Sigmoid colon (tissue), 6 donors: ENCODE measurements at regions not wholly inside any gene's neighbourhood (a gene's known extent, or its start where the extent isn't known, plus 50 kb on each side); places are given as distances from the start of the nearest gene placed in this dataset.

ENCODE experiments used
- DNase-seq: peaks from one replicate; pipeline ENCODE4 v3.0.0-alpha.2; 2019
- H3K27ac ChIP-seq, 4 donors: fragments of 200-600 bp; sonication (generic); one replicate each; pipeline ENCODE4 v1.5.1; 2016 to 2019; ENCODE audit warnings: mild to moderate bottlenecking in 1 of 4
- H3K27me3 ChIP-seq, 3 donors: fragments of 200-600 bp; sonication (generic); one replicate each; pipeline ENCODE4 v1.5.1; 2019; ENCODE audit warnings: mild to moderate bottlenecking in 1 of 3
- H3K36me3 ChIP-seq, 4 donors: fragments of 200-600 bp; sonication (generic); one replicate each; pipeline ENCODE4 v1.5.1; 2016 to 2019
- H3K4me1 ChIP-seq, 4 donors: fragments of 200-600 bp; sonication (generic); one replicate each; pipeline ENCODE4 v1.5.1; 2017 to 2019
- H3K4me3 ChIP-seq, 4 donors: fragments of 200-600 bp; sonication (generic); one replicate each; pipeline ENCODE4 v1.5.1; 2017 to 2019; ENCODE audit warnings: mild to moderate bottlenecking in 2 of 4, moderate library complexity in 1 of 4
- H3K9me3 ChIP-seq, 4 donors: fragments of 200-600 bp in 3 of 4; sonication (generic) in 3 of 4; one replicate each; pipeline versions ENCODE4 v1.5.1 to v1.6.1; 2013 to 2019
- EP300 ChIP-seq, 4 donors: sonication (generic); formaldehyde crosslinking; IDR thresholded peaks; one replicate each; pipeline ENCODE4 v1.6.1; 2017; ENCODE audit warnings: antibody characterized with exemption in 4 of 4
- POLR2A ChIP-seq, 2 donors: fragments of 450-650 bp; IDR thresholded peaks; one replicate each; pipeline ENCODE4 v1.6.1; 2016; ENCODE audit warnings: antibody characterized with exemption in 2 of 2, mild to moderate bottlenecking in 2 of 2, moderate library complexity in 2 of 2
- POLR2AphosphoS5 ChIP-seq, 4 donors: sonication (generic); formaldehyde crosslinking; IDR thresholded peaks; one replicate each; pipeline ENCODE4 v1.6.1; 2017; ENCODE audit warnings: antibody characterized with exemption in 4 of 4
- WGBS, 2 donors: extraction: QIAGEN DNeasy Blood & Tissue Kit; methylation state at CpG; one replicate each; pipeline ENCODE4 v1.1.7; 2013; 5-methylcytosine and 5-hydroxymethylcytosine counted together
- intact Hi-C: fragments of 100-400 bp; cut with DNase I; formaldehyde crosslinking; loops from one replicate; pipeline ENCODE4 v1.15.1; 2023
- TF ChIP-seq, protein P1 (sequence below), 4 experiments: fragments of 450-650 bp in 3 of 4; fragments of 200-600 bp in 1 of 4; IDR thresholded peaks; one replicate each; pipeline ENCODE4 v1.5.1; 2016 to 2019; ENCODE audit warnings: antibody characterized with exemption in 4 of 4, mild to moderate bottlenecking in 3 of 4, moderate library complexity in 2 of 4
- donor health status: healthy with polysubstance abuse.
- donor health status: healthy.

DNA sequence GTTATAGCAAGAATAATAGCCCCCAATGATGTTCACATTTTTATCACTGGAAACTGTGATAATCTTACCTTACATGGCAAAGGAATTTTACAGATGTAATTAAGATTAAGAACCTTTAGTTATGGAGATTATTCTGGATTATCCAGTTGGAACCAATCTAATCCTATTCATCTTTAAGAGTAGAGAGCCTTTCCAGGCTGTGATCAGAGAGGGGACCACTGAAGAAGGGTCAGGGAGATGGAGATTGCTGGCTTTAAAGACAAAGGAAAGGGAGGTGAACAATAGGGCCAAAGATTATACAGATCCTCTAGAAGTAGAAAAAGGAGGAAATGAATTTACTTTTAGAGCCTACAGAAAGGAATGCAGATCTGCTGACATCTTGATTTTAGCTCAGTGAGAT lies 253.5 kb upstream of the GRIN3A start:
- Histone ChIP-seq H3K9me3 (no peaks in the 10 kb centered on the region), H3K4me3 (no peak overlapping the region), H3K27me3 (no peaks in the 10 kb centered on the region), H3K4me1 (no peaks in the 10 kb centered on the region), H3K27ac (no peak overlapping the region), H3K36me3 (no peaks in the 10 kb centered on the region)
- intact Hi-C loops, result no loop called here
- TF ChIP-seq POLR2A (IDR thresholded peaks at IDR 0.05) (no peak), POLR2AphosphoS5 (IDR thresholded peaks at IDR 0.05) (no peak), EP300 (IDR thresholded peaks at IDR 0.05) (no peak)
- TF ChIP-seq, protein P1, sequence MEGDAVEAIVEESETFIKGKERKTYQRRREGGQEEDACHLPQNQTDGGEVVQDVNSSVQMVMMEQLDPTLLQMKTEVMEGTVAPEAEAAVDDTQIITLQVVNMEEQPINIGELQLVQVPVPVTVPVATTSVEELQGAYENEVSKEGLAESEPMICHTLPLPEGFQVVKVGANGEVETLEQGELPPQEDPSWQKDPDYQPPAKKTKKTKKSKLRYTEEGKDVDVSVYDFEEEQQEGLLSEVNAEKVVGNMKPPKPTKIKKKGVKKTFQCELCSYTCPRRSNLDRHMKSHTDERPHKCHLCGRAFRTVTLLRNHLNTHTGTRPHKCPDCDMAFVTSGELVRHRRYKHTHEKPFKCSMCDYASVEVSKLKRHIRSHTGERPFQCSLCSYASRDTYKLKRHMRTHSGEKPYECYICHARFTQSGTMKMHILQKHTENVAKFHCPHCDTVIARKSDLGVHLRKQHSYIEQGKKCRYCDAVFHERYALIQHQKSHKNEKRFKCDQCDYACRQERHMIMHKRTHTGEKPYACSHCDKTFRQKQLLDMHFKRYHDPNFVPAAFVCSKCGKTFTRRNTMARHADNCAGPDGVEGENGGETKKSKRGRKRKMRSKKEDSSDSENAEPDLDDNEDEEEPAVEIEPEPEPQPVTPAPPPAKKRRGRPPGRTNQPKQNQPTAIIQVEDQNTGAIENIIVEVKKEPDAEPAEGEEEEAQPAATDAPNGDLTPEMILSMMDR (IDR thresholded peaks at IDR 0.05), result no peak
- DNase-seq, result no peak

DNA sequence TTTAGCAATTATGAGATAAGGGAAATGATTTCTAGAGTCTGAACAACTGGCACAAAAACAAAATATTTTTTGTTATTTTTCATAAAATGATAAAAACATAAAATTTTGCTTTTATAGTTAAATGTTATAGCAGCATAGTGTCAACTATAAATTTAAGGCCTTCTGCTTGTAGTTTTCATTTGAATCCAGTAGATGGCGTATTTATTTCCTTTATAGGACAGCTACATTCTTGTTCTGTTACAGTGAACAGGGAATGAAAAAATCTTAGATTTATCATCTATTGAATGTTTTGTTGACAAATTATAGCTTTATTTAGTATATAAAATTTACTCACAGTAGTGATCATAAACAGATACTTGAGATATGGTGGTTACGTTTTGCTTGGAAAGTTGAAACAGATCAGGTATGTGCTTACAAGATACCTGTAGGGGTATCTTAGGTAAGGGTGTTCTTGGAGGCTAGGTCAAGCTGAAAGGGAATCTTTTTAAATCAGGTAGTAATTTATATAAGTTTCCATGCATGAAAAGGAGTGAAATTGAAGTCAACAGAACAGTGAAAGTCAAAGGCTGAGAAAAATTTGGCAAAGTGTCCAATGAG lies 239.3 kb upstream of the GRIN3A start:
- 0 to 2% methylated on average over 2 of the region's 2 CpGs for WGBS, 2 donors
- DNase-seq, result no peak
- H3K27me3 ChIP-seq, result no peaks in the 10 kb centered on the region
- TF ChIP-seq, protein P1 (IDR thresholded peaks at IDR 0.05), result peak in 1 of 4 experiments; percentile 43
- TF ChIP-seq POLR2AphosphoS5 (IDR thresholded peaks at IDR 0.05), result no peak
- no peak overlapping the region for H3K4me3 ChIP-seq
- no peak overlapping the region for H3K27ac ChIP-seq
- H3K4me1 ChIP-seq, result no peaks in the 10 kb centered on the region
- H3K36me3 ChIP-seq, result no peaks in the 10 kb centered on the region
- no peaks in the 10 kb centered on the region for H3K9me3 ChIP-seq
- intact Hi-C loops, result no loop called here

DNA sequence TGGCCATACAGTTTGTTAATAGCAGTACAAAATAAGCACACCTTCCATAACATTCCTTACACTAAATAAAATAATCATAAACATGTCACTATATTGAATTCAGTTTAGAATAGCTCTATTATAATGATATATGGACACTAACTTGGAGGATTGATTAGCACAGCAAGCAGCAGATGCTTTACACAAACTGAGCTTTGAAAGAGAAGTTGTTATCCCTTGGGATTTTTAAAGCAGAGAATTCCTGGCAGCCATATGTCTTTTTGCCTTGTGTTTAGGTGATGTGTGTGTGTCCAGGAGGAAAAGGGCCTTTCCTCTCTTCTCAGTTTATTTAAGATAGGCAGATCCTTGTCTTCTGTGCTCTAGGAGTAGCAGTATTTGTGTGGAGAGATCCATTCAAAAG lies 232.2 kb upstream of the GRIN3A start:
- H3K36me3 ChIP-seq, result no peaks in the 10 kb centered on the region
- H3K4me3 ChIP-seq, result no peak overlapping the region
- no peak for DNase-seq
- H3K27ac ChIP-seq, result no peak overlapping the region
- H3K4me1 ChIP-seq, result no peaks in the 10 kb centered on the region
- no peaks in the 10 kb centered on the region for H3K9me3 ChIP-seq
- H3K27me3 ChIP-seq, result no peaks in the 10 kb centered on the region
- no peak for TF ChIP-seq EP300 (IDR thresholded peaks at IDR 0.05)
- no peak for TF ChIP-seq POLR2AphosphoS5 (IDR thresholded peaks at IDR 0.05)
- TF ChIP-seq, protein P1 (IDR thresholded peaks at IDR 0.05), result no peak
- intact Hi-C loops, result no loop called here

DNA sequence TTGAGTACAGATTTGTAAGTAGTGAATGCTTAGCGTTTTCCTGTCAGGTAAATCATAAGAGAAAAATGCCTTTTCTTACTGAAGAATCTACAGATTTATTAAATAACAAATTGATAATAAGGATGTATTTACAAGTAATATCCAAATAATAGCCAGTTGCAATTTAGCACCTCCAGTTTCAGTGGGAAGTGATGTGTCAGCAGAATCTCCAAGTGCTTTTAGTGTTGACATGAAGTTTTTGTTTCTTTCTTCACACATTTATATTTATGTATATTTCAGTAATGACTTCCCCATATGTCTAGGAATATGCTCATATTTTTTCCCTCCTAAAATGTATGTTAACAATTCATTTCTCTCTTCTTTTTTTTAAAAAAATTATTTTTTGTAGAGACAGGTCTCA lies 229.9 kb upstream of the GRIN3A start:
- Histone ChIP-seq H3K4me1 (no peaks in the 10 kb centered on the region), H3K27me3 (no peaks in the 10 kb centered on the region), H3K9me3 (no peaks in the 10 kb centered on the region), H3K4me3 (no peak overlapping the region), H3K27ac (no peak overlapping the region), H3K36me3 (no peaks in the 10 kb centered on the region)
- TF ChIP-seq POLR2AphosphoS5 (IDR thresholded peaks at IDR 0.05) (no peak), POLR2A (IDR thresholded peaks at IDR 0.05) (no peak), EP300 (IDR thresholded peaks at IDR 0.05) (no peak)
- TF ChIP-seq, protein P1 (IDR thresholded peaks at IDR 0.05), result no peak
- intact Hi-C loops, result no loop called here
- WGBS, 2 donors, result 94 to 95% methylated on average over 1 of the region's 1 CpG
- no peak for DNase-seq

DNA sequence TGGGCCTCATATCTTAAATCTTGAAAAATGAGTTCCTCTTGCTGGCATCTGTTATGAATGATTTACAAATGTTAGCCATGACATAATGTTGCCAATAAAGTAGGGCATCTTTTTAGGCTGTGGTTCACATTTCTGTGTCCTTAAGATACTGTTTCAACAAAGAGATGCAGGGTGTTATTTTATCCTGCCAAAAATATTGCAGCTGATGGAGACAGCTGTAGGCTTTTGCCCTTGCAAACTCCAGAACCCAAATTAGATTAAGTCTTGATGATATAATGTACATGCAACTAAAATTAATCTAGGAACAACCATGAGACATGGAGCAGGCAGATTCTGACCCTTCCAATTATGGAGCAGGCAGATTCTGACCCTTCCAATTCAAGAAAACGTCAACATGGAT lies 228.2 kb upstream of the GRIN3A start:
- 30 to 63% methylated on average over 1 of the region's 1 CpG for WGBS, 2 donors
- Histone ChIP-seq H3K4me1 (no peaks in the 10 kb centered on the region), H3K9me3 (no peaks in the 10 kb centered on the region), H3K27me3 (no peaks in the 10 kb centered on the region), H3K36me3 (no peaks in the 10 kb centered on the region), H3K4me3 (no peak overlapping the region), H3K27ac (no peak overlapping the region)
- no peak for TF ChIP-seq POLR2AphosphoS5 (IDR thresholded peaks at IDR 0.05)
- TF ChIP-seq, protein P1 (IDR thresholded peaks at IDR 0.05), result no peak
- no peak for DNase-seq
- intact Hi-C loops, result no loop called here
